ENCODE measurements at regions not wholly inside any gene's neighbourhood (a gene's known extent, or its start where the extent isn't known, plus 50 kb on each side); places are given as distances from the start of the nearest gene placed in this dataset.

- H3K27ac ChIP-seq = no peak overlapping the region
- ChIA-PET CTCF (no interaction called here), POLR2A (ENCODE audit: low non-redundant PET) (no interaction called here)
- DNase-seq (ENCODE audit: low spot score) = no peak
- TF ChIP-seq, protein P1, sequence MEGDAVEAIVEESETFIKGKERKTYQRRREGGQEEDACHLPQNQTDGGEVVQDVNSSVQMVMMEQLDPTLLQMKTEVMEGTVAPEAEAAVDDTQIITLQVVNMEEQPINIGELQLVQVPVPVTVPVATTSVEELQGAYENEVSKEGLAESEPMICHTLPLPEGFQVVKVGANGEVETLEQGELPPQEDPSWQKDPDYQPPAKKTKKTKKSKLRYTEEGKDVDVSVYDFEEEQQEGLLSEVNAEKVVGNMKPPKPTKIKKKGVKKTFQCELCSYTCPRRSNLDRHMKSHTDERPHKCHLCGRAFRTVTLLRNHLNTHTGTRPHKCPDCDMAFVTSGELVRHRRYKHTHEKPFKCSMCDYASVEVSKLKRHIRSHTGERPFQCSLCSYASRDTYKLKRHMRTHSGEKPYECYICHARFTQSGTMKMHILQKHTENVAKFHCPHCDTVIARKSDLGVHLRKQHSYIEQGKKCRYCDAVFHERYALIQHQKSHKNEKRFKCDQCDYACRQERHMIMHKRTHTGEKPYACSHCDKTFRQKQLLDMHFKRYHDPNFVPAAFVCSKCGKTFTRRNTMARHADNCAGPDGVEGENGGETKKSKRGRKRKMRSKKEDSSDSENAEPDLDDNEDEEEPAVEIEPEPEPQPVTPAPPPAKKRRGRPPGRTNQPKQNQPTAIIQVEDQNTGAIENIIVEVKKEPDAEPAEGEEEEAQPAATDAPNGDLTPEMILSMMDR (conservative IDR thresholded peaks at IDR 0.05; ENCODE audit: low read depth) = no peak
These were observed 707.2 kb upstream of the CELF2 start for GRCh38 chr10:10310498-10310897.

GRCh38 chr10:10311966-10312365 lies 705.7 kb upstream of the CELF2 start:
- H3K27ac ChIP-seq = no peak overlapping the region
- TF ChIP-seq, protein P1 (conservative IDR thresholded peaks at IDR 0.05; ENCODE audit: low read depth) = no peak
- CTCF ChIA-PET = interaction anchor here (0.6 kb wide), 1 partner anchor 387 kb away, joined by 3 read pairs; no protein-coding TSS in a partner anchor
- POLR2A ChIA-PET (ENCODE audit: low non-redundant PET) = no interaction called here
- no peak for DNase-seq (ENCODE audit: low spot score)

GRCh38 chr10:10313149-10313835 lies 704.4 kb upstream of the CELF2 start:
- TF ChIP-seq, protein P1 (conservative IDR thresholded peaks at IDR 0.05; ENCODE audit: low read depth) = no peak
- H3K27ac ChIP-seq = no peak overlapping the region
- ChIA-PET POLR2A (ENCODE audit: low non-redundant PET) (no interaction called here), CTCF (no interaction called here)
- DNase-seq (ENCODE audit: low spot score) = no peak

- POLR2A ChIA-PET (ENCODE audit: low non-redundant PET) = no interaction called here
- H3K27ac ChIP-seq = no peak overlapping the region
- DNase-seq (ENCODE audit: low spot score) = no peak
- CTCF ChIA-PET = no interaction called here
- TF ChIP-seq, protein P1 (conservative IDR thresholded peaks at IDR 0.05; ENCODE audit: low read depth) = no peak
These were observed 703.0 kb upstream of the CELF2 start for GRCh38 chr10:10314626-10315025.

DNA sequence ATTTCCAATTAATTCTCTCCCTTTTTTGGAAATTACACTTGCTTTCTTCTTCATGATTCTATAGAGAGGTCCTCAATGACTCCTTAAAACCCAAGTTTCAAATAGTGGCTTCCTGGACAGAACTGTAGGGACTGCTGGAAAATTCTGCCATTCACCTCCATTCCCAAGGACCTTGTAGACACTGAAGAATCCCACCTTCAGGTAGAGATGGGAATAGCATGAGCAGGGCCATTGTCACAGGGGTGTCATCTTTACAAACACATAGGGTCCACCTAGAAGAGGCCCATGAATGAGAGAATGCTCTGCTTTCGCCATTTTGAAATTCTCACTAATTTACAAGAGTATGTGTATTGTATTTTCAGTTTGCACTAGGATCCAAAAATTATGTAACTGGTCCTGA lies 701.7 kb upstream of the CELF2 start:
- CTCF ChIA-PET = interaction anchor here (0.7 kb wide), 1 partner anchor 659 kb away, joined by 4 read pairs; no protein-coding TSS in a partner anchor
- TF ChIP-seq, protein P1 (conservative IDR thresholded peaks at IDR 0.05; ENCODE audit: low read depth) = no peak

DNA sequence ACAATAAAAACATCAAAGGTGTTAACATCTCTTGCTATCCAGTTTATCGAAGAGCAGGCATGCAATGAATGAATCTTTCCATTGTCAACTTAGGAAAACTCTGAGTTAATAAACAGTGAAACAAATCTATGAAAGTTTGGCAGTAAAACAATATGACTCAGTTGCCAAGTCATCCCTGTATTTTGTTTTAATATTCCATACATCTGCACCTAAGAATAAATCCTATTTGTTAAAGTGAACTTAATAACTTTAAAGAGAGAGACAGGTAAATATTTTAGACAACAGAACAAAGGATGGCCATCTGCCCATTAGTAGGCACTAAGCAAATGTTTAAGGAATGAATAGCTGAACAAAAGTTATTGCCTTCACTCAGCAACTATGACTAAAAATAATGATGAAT lies 700.5 kb upstream of the CELF2 start:
- TF ChIP-seq, protein P1 (conservative IDR thresholded peaks at IDR 0.05; ENCODE audit: low read depth) = no peak
- ChIA-PET POLR2A (ENCODE audit: low non-redundant PET) (no interaction called here), CTCF (no interaction called here)
- DNase-seq (ENCODE audit: low spot score) = no peak
- H3K27ac ChIP-seq = no peak overlapping the region

More for the DNA sequence above, 701.7 kb upstream of the CELF2 start:
- no peak overlapping the region for H3K27ac ChIP-seq
- no peak for DNase-seq (ENCODE audit: low spot score)
- POLR2A ChIA-PET (ENCODE audit: low non-redundant PET) = no interaction called here

Measured in RWPE1 (cell line).